ENCODE measurements at regions not wholly inside any gene's neighbourhood (a gene's known extent, or its start where the extent isn't known, plus 50 kb on each side); places are given as distances from the start of the nearest gene placed in this dataset.
"Not testable (repeated sequence)": the region's sequence is repeated elsewhere in the genome, so short reads cannot be mapped to it uniquely, and the experiment has no call there.

DNA sequence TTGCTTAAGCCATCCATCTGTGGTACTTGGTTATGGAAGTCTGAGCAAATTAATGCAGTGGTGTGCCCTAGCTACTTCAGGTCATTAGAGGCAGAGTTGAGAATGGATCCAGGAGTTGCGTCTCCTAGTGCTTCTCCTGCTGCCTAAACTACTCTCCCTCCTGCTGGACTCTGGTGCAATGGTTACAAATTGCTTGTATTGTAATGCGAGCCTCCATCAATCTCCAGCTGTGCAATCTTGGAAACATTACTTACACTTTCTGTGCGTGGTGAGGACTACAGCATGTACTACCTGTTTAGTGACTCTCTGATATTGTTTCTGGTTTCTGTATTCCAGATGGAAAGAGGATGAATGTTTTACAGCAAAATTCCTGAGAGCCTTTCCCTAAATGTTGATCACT is 119.0 kb upstream of the CYRIA start:
- DNase-seq: no peak

- no peak for DNase-seq
These were observed 111.7 kb upstream of the CYRIA start for GRCh38 chr2:16777123-16777870.

- DNase-seq: no peak
These were observed 110.2 kb upstream of the CYRIA start for GRCh38 chr2:16775899-16776231.

DNA sequence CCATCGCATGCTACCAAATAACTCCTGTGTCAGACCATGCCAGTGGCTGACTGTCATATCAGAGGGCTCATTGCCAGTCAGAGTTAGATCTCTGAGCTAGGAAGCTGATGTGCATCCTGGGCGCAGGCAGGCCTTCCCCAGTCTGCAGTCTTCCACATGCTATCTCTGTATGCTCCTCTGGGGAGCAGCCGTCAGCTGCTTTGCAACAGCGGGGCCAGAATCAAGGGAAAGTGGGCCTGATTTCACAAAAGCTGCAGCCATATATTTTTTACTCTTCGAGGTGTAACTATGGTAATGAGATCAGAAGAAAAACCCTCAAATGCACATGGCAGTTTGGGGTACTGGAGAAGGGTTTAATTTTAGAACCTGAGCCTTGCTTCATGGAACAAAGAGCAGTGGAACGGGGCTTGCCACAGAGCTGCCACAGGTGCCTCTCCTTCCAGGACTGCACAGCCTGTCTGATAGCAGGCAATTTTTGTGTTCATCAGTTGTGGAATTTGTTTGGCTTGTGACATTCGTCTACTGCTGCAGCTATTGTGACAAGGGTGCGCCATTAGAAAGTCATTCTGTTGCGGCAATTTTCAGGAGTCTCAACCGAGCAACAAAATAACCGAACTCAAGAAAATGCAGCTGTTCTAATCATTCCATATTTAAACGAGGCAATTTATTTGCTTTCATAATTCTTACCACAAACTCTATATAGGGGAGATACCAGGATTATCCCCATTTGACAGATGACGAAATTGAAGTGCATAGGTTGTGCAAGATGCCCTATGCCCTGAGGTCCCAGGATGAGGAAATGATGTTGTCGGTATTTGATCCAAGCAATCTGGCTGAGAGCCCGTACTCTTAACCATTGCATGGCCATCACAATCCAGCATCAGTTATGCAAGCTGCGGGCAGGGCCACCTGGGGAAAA is 109.6 kb upstream of the CYRIA start:
- DNase-seq: no peak

DNA sequence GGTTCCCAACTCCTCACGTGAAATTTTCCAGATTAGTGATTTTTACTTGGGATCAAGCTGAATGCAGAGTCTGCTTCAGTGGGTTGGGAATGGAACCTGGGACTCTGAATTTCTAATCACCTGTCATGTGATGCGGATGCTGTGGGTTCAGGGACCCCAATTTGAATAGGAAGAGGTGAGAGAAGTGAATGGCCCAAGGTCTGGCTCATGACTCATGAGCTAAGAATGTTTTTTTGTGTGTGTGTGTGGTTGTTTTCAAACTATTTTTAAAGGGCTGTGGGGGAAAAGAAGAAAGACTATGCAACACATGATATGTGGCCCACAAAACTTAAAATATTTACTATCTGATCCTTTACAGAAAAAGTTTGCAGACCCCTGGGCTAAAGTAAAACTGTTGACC is 108.5 kb upstream of the CYRIA start:
- DNase-seq: no peak

DNA sequence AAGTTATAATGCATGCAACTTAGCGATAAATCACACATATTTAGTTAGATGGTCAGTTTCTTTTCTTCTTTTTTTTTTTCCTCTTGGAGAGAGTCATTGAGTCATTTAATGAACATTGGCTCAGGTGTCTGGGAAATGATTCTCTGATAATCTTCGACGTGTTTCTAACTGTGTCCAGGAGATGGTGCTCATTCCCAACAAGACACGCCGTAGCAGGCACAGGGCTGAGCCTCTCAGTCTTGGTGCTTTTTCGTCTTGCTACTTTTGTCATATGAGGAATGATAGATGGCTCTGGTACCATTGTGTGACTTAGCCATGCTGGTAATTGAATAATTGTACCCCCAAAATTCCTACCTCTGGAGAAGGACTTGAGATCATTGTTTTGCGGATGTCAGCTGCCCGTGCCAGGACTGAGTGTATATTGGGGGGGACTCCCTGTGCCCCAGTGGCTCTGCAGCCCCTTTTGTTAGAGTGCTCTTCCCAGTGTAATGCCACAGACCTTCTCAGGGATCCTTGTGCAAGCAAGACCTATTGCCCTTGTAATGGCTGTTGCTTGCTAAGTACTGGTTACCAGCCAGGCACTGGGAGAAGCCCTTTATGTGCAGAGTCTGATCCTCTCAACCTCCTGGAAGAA is 107.6 kb upstream of the CYRIA start:
- DNase-seq: no peak

DNA sequence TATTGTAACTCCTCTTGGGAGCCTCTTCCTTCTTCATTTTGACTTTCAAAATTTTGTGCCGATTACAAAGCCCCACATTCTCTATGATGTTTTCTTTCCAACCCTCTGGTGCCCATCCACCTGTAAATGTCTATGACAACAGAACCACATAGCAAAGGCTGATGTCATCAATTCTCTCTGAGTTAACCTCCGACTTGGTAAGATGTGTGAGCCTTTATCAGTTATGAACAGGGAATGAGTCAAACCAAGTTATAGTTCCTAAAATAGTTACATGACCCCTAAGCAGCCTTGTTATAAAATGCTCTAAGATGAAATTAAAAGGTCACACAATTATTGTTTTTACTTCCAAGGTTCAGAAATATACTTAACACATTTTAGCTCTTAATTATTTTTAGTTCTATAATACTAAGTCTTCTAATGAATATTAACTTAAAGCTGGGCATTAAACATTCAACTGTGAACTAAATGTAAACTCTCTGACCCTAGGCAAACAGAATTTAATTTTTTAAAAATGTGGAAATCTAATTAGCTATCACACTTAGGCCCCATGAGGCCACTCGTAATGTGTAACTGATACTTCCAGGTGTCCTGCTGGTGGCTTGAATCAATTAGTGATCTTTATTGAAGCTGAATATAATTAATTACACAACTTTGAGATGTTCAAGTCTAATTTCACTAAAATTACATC is 102.3 kb upstream of the CYRIA start:
- DNase-seq: no peak

DNA sequence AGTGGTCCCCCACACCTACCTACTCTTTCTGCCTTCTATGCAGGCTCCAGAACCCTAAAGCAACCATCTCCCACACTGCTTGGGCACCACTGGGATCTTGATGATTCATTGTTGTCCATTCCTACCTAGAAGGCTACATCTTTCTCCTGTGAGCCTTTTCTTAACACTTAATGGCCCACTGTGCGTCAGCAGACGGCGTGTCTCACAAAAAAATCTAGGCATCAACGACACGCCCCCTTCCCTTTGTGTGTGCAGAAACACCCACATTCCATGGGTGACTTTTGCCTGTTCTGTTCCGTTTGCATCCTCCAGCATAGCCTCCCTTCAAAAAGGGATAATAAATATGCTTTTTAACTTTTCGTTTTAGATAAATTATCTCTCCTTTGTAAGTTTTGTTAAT is 99.7 kb upstream of the CYRIA start:
- DNase-seq: no peak

DNA sequence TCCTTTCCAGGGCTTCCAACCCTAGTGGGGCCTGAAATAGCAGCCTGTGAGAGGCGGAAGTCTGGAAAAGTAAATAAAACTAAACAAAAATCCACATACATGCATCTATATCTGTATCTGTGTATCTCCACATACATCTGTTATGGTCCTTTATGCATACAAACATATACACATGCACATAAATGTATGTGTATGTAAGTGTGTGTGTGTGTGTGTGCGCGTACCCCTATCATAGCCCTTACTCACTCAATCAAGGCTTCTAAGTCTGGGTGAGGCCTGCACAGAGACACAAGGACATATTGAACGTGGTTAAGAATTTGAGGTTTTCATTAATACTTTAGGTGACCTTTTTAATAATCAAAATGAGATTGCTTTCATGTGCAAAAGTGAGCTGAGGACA is 98.9 kb upstream of the CYRIA start:
- no peak for DNase-seq

DNA sequence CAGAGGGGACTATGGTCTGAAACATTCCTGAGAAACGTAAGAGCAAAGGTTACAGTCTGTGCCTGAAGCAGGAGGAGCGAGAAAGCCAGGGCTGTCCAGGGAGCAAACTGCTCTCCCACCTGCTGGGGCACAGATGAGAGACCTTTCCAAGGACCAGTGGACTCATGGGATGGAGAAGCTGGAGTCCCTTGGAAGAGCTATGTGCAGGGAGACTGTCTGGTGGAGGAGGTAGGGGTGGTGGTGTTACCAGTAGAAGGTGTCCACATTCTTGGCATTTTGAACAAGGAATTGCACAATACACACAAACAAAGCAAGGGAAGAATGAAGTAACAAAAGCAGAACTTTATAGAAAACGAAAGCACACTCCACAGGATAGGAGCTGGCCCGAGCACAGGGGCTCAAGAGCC is 97.9 kb upstream of the CYRIA start:
- DNase-seq: no peak

DNA sequence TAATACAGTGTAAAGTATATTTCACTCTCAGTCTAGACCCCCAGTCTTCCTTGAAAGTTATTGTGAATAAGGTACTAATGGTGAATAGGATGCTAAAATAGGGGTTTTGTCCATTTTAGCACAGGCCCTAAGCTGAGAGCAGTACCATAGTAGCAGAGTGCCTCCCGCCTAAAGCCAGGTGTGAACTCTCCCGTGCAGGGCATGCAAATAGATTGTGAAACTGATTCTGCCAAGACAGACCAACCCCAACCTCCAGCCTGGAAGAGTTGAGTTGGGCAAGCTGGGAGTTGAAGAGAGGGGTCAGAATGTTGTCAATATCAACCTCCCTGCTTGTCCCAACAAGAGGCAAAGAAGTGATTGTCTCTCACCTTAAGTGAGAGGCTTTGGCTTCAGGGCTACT is 97.4 kb upstream of the CYRIA start:
- no peak for DNase-seq

DNA sequence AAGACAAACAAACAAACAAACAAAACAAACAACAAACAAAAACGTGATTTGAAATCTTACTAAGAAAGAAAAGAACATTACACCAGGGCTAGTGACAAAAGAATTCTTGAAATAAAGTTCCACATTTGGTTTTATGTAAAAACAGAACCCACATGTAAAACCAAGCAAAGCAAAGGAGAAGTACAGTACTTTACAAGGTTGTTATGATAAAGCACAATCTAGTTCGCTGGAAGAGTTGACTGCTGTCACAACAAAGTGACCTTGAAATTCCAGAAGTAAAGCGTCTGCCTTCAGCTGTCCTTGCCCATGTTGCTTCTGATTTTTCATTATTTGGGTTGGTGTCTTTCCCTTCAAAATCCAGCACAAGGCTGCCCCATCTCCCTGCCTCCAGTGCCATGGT is 94.8 kb upstream of the CYRIA start:
- no peak for DNase-seq

GRCh38 chr2:16756831-16757644 is 91.4 kb upstream of the CYRIA start:
- DNase-seq: peak; percentile 3

DNA sequence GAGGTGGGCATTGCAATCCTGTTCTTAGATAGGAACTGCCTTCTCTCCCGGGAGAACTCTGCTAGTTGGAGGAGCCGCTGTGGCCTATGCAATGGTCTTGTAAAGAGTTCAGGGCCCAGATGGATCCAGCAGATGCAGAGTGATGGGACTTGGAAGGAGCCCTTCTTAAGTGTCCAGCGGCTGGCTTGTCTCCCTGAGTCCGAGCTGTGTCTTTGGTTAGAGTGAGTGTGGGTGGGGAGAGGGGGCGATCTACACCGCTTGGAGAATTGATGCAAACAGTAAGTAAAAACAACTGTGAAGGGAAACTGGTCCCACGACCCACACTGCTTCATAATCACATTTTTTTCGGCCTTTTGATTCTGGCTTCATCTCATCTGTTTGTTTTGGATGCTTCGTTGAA is 89.8 kb upstream of the CYRIA start:
- DNase-seq: no peak

DNA sequence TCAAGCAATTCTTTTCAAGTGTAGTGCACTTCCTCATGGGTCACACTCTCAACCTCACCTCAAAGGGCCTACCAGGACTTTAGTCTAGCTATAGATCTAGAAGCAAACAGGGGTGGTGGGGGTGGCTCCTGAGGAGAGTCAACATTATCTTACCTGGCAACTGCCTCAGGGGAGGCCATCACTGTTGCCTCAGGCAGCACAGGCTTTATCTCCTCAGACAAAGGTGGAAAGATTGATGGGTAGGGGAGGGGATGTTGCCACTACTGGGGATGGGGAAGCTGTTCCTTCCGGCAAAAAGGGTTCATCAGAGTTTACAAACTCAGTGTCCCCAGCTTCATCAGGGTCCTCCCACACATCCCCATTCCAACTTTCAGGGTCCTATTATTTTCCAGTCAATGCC is 87.4 kb upstream of the CYRIA start:
- DNase-seq: not testable (repeated sequence)

DNA sequence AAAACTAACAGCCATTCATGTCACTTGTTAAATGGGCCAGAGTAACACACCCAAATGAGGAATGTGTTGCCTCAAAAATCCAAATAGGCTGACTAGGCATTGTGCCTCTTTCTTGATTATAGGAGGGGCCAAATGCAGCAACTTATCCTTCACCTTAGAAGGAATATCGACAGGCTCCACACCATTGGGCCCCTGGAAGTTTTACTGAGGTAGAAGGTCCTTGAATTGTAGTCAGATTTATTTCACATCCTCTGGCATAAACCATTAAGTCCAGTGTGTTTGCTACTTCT is 85.2 kb upstream of the CYRIA start:
- DNase-seq: not testable (repeated sequence)

DNA sequence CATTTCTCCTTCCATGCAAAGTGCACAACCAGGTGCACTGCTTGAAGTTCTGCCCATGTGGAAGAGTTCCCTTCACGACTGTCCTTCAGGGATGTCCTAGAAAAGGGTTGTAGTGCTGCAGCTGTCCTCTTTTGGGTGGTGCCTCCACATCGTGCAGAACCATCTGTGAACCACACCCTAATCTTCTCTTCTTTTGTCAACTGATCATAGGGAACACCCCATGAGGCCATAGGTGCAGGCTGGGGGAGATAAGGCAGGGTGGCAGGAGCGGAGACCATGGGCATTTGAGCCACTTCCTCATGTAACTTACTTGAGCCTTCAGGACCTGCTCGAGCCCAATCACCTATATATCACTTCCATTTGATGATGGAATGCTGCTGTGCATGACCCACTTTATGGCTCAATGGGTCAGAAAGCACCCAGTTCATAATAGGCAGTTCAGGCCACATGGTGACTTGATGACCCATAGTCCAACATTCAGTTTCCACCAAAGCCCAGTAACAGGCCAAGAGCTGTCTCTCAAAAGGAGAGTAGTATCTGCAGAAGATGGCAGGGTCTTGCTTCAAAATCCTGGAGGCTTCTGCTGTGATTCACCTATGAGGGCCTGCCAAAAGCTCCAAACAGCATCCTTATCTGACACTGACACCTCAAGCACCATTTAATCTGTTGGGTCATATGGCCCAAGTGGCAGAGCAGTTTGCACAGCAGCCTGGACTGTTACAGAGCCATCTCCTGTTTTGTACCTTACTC is 84.7 kb upstream of the CYRIA start:
- DNase-seq: no peak

DNA sequence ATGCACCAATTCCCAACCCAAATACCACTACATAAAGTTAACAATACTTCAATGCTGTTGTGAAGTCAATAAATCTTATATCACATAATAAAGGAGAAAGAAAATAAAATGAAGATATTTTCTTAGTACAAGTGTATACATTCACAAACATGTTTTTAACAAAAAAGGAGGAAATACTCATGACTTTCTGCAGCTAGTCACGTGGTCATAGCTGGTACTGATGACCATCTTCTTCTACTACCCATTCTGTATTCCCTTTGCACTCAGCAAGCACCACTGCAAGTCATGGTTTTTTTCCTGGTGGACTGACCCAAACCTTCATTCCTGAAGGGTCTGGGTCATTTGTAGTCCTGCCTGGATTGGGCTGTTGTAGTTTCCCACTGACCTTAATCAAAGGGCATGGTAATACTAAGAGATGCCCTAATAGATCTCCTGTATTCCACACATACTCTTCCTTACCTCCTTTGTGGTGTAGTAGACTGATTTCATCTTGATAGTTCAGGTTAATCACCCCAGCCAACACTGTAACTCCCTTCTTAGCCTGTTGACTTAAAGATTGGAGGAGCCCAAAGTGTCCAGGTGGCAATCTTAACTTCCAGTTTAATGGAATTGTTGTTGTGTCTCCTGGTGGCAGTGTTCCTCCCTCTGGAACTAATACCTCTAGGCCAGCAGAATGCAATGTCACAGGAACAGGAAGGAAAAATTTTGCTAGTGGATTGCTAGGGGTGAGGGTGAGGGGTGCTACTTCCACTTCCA is 83.1 kb upstream of the CYRIA start:
- not testable (repeated sequence) for DNase-seq

DNA sequence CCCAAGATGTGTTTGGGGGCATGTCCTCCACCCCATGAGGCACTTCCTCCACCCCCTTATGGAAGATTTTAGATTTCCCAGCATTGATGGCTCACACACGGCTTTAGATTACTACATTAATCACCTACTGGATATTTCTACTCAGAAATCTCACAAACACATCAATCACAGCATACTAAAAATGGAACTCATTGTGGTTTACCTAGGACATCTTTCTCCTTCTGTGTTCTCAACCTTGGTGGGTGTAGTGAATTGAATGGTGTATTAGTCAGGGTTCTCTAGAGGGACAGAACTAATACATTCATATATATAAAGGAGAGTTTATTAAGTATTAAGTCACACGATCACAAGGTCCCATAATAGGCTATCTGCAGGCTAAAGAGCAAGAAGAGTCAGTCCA is 82.1 kb upstream of the CYRIA start:
- DNase-seq: no peak

DNA sequence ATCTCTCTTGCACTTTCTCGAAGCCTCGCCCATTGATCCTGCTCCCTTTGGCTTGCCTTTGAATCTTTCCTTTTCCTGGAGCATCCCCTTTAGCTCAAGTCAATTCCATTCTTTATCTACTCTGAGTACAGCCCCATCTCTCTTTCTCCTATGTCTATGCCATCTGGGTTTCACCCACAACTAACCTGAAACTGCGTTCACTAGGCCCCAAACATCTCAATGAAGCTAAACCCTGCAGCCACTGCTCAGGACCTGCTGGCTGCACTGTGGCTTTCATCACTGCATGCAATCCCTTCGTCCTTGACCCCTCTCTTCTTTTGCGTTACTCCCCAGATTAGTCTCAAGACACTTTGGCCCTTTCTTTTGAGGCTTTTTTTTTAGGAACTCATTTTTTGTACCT is 81.6 kb upstream of the CYRIA start:
- DNase-seq: no peak

DNA sequence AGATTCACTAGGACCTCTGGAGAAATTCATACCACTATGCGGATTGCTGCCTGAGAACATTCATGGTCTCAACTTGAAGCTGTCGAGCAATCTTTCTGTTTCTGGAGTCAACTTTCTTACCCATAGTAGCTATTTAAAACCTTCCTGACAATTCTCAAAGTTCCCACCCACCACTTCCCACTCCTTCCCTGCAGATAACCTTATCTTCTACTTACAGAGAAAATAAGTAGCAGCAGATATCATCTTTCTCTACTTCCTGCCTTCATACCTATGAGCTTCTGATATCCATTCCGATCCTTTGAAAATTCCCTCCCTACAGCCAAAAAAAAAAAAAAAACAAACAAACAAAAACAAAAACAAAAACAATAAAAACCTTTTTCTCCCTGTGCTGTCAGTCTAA is 81.2 kb upstream of the CYRIA start:
- no peak for DNase-seq
